OCI-LY7 (cell line): ENCODE measurements at regions not wholly inside any gene's neighbourhood (a gene's known extent, or its start where the extent isn't known, plus 50 kb on each side); places are given as distances from the start of the nearest gene placed in this dataset.

Experiments used
- BruUV-seq: library from RNA; stranded (reverse); fragments of 400-500 nt; replicated peaks from 2 replicates; lab custom pipeline; 2021; lab: Mats Ljungman, UMichigan
- CTCF ChIA-PET: fragments of 300-600 bp; sonication (Branson Sonifier 250); formaldehyde crosslinking; loops from one replicate; lab custom pipeline; 2022; ENCODE audit warnings: antibody characterized with exemption; ENCODE audit not compliant: unreplicated experiment; lab: Charles Lee
- POLR2A ChIA-PET: fragments of 300-600 bp; sonication (Branson Sonifier 250); formaldehyde crosslinking; loops from one replicate; lab custom pipeline; 2022; ENCODE audit warnings: antibody characterized with exemption; lab: Charles Lee
- DNase-seq: peaks from one replicate; pipeline ENCODE4 v3.0.0-alpha.2; 2015; ENCODE audit warnings: low spot score
- H2AFZ ChIP-seq: fragments of 200-600 bp; sonication (generic), shearing (Covaris generic); 2 replicates; pipeline ENCODE4 v1.6.1; 2014; ENCODE audit warnings: mild to moderate bottlenecking, antibody characterized with exemption, low read length, moderate library complexity
- H3K27ac ChIP-seq: fragments of 200-600 bp; sonication (generic); 2 replicates; pipeline ENCODE4 v1.5.1; 2014; ENCODE audit warnings: mixed run types, low read depth, mild to moderate bottlenecking, moderate library complexity, low read length, inconsistent platforms; ENCODE audit not compliant: poor library complexity, severe bottlenecking
- H3K36me3 ChIP-seq: fragments of 200-600 bp; sonication (generic); 2 replicates; pipeline ENCODE4 v1.6.1; 2014; ENCODE audit warnings: mild to moderate bottlenecking, antibody characterized with exemption, low read length, moderate library complexity, mixed read lengths; ENCODE audit not compliant: insufficient read depth
- H3K4me1 ChIP-seq: fragments of 200-600 bp; sonication (generic); 2 replicates; pipeline ENCODE4 v1.5.1; 2014; ENCODE audit warnings: mild to moderate bottlenecking, low read length; ENCODE audit not compliant: insufficient read depth, poor library complexity, severe bottlenecking
- H3K4me2 ChIP-seq: fragments of 200-600 bp; sonication (generic); 2 replicates; pipeline ENCODE4 v1.6.1; 2014; ENCODE audit warnings: mild to moderate bottlenecking, low read length
- H3K4me3 ChIP-seq: fragments of 200-600 bp; sonication (generic); 2 replicates; pipeline ENCODE4 v1.5.1; 2014; ENCODE audit warnings: mild to moderate bottlenecking, low read depth, low read length; ENCODE audit not compliant: poor library complexity, severe bottlenecking
- H3K79me2 ChIP-seq: fragments of 200-600 bp; sonication (generic); 2 replicates; pipeline ENCODE4 v1.6.1; 2016; ENCODE audit warnings: low read depth, mild to moderate bottlenecking, low read length, moderate library complexity, mixed read lengths; ENCODE audit not compliant: insufficient read depth
- H3K9me2 ChIP-seq: fragments of 200-600 bp; sonication (generic); 2 replicates; pipeline ENCODE4 v1.6.1; 2016; ENCODE audit warnings: mild to moderate bottlenecking, low read length, mixed read lengths; ENCODE audit not compliant: insufficient read depth
- H3K9me3 ChIP-seq: fragments of 200-600 bp; sonication (generic); 2 replicates; pipeline ENCODE4 v1.6.1; 2014; ENCODE audit warnings: mild to moderate bottlenecking, mixed run types, low read length, mixed read lengths
- H4K20me1 ChIP-seq: fragments of 200-600 bp; sonication (generic); 2 replicates; pipeline ENCODE4 v1.6.1; 2014; ENCODE audit warnings: mild to moderate bottlenecking, antibody characterized with exemption, low read length, moderate library complexity, mixed read lengths; ENCODE audit not compliant: insufficient read depth
- CTCF ChIP-seq: fragments of 200-600 bp; sonication (generic); conservative IDR thresholded peaks from 2 replicates; pipeline ENCODE4 v1.5.1; 2014; ENCODE audit warnings: mild to moderate bottlenecking, antibody characterized with exemption, low read length, moderate library complexity, mixed read lengths
- EZH2phosphoT487 ChIP-seq: fragments of 200-600 bp; sonication (generic); IDR thresholded peaks from 2 replicates; pipeline ENCODE4 v1.6.1; 2018; ENCODE audit warnings: low read depth, borderline replicate concordance, mild to moderate bottlenecking, mixed run types, antibody characterized with exemption, low read length, moderate library complexity, mixed read lengths
- intact Hi-C: fragments of 100-400 bp; cut with micrococcal nuclease; formaldehyde crosslinking; loops from one replicate; pipeline ENCODE4 v1.10.0; 2022; ENCODE audit not compliant: unreplicated experiment

DNA sequence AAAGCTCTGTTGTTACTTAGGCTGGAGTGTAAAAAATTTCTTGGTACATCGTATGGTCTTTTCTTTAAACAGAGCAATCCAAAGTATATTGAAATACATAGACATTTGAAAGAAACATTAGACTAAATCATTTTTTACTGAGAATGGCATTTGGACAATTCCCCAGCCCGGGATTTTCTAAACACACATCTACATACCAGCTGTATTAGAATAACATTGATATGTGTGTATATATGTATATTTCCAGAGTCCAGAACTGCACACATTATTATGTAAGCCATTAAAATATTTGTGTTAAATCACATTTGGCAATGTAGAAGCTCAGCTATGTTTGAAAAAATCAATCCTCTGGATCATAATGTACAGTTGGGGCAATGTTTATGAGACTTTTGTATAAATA lies 1853.6 kb upstream of the LRRTM1 start:
- Histone ChIP-seq H3K9me3 (no peaks in the 10 kb centered on the region), H4K20me1 (no peaks in the 10 kb centered on the region), H2AFZ (no peak overlapping the region), H3K27ac (no peak overlapping the region), H3K36me3 (no peaks in the 10 kb centered on the region), H3K4me2 (no peak overlapping the region), H3K4me3 (no peak overlapping the region), H3K79me2 (no peaks in the 10 kb centered on the region), H3K4me1 (no peaks in the 10 kb centered on the region), H3K9me2 (no peaks in the 10 kb centered on the region)
- DNase-seq, result no peak
- no TSS peak for BruUV-seq
- ChIA-PET CTCF (no interaction called here), POLR2A (no interaction called here)
- TF ChIP-seq CTCF (no peak), EZH2phosphoT487 (no peak)
- intact Hi-C loops, result no loop called here

GRCh38 chr2:82155469-82155868 lies 1850.9 kb upstream of the LRRTM1 start:
- ChIA-PET CTCF (no interaction called here), POLR2A (no interaction called here)
- no TSS peak for BruUV-seq
- no peaks in the 10 kb centered on the region for H3K4me1 ChIP-seq
- no peak overlapping the region for H3K4me2 ChIP-seq
- no peak overlapping the region for H3K27ac ChIP-seq
- H4K20me1 ChIP-seq, result no peaks in the 10 kb centered on the region
- no peaks in the 10 kb centered on the region for H3K36me3 ChIP-seq
- TF ChIP-seq EZH2phosphoT487, result no peak
- TF ChIP-seq CTCF, result no peak
- no peaks in the 10 kb centered on the region for H3K9me2 ChIP-seq
- H2AFZ ChIP-seq, result no peak overlapping the region
- H3K4me3 ChIP-seq, result no peak overlapping the region
- no peak for DNase-seq
- H3K9me3 ChIP-seq, result no peaks in the 10 kb centered on the region
- H3K79me2 ChIP-seq, result no peaks in the 10 kb centered on the region
- intact Hi-C loops, result no loop called here

DNA sequence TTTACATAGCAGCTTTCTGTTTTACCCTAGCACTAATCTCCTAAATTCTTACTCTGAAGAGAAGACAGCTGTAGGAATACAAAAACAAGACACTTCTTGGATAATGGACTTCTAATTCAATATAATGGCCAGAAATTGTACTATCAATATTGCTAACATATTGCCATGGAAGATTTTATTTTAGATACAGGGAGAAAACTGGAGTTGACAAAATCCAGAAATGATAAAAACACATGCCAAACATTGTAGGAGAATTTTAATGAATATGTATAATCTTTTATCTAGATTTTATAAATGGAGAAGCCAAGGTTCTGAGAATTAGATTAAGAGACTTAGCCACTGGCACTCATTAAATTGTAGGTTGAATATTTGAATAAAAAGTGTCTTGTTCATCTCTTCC lies 1838.8 kb upstream of the LRRTM1 start:
- Histone ChIP-seq H2AFZ (no peak overlapping the region), H3K27ac (no peak overlapping the region), H3K9me2 (no peaks in the 10 kb centered on the region), H3K4me1 (no peaks in the 10 kb centered on the region), H3K4me3 (no peak overlapping the region), H3K36me3 (no peaks in the 10 kb centered on the region), H3K4me2 (no peak overlapping the region), H3K9me3 (no peaks in the 10 kb centered on the region), H3K79me2 (no peaks in the 10 kb centered on the region), H4K20me1 (no peaks in the 10 kb centered on the region)
- no peak for TF ChIP-seq EZH2phosphoT487
- TF ChIP-seq CTCF, result no peak
- DNase-seq, result no peak
- no TSS peak for BruUV-seq
- intact Hi-C loops, result no loop called here
- CTCF ChIA-PET, result no interaction called here
- POLR2A ChIA-PET, result no interaction called here
